GM21717 (cell line): ENCODE measurements at regions not wholly inside any gene's neighbourhood (a gene's known extent, or its start where the extent isn't known, plus 50 kb on each side); places are given as distances from the start of the nearest gene placed in this dataset.

Source experiments
- ATAC-seq: cut with Tn5 transposase; IDR thresholded peaks from one replicate; pipeline ENCODE4 v1.9.1; 2021; ENCODE audit warnings: mild to moderate bottlenecking, moderate library complexity; ENCODE audit not compliant: unreplicated experiment

- ATAC-seq: no peak
These were observed 200.5 kb upstream of the DCN start for GRCh38 chr12:91383099-91383498.

- peak; percentile 87 for ATAC-seq
These were observed 199.5 kb upstream of the DCN start for GRCh38 chr12:91382081-91382543.

- peak; percentile 60 for ATAC-seq
These were observed 198.7 kb upstream of the DCN start for GRCh38 chr12:91381309-91381804.

GRCh38 chr12:91380631-91381030 lies 198.0 kb upstream of the DCN start:
- no peak for ATAC-seq

GRCh38 chr12:91379051-91379775 lies 196.6 kb upstream of the DCN start:
- ATAC-seq: no peak

GRCh38 chr12:91377436-91377835 lies 194.8 kb upstream of the DCN start:
- no peak for ATAC-seq

- no peak for ATAC-seq
These were observed 190.5 kb upstream of the DCN start for GRCh38 chr12:91373086-91373485.

- ATAC-seq: no peak
These were observed 187.7 kb upstream of the DCN start for GRCh38 chr12:91370086-91370868.

- no peak for ATAC-seq
These were observed 186.0 kb upstream of the DCN start for GRCh38 chr12:91368613-91369012.

GRCh38 chr12:91367234-91367849 lies 184.7 kb upstream of the DCN start:
- no peak for ATAC-seq

GRCh38 chr12:91364471-91365184 lies 182.0 kb upstream of the DCN start:
- no peak for ATAC-seq

GRCh38 chr12:91361864-91362263 lies 179.2 kb upstream of the DCN start:
- no peak for ATAC-seq

GRCh38 chr12:91357381-91357780 lies 174.8 kb upstream of the DCN start:
- no peak for ATAC-seq

GRCh38 chr12:91356405-91356804 lies 173.8 kb upstream of the DCN start:
- no peak for ATAC-seq

GRCh38 chr12:91355150-91356006 lies 172.8 kb upstream of the DCN start:
- peak; percentile 86 for ATAC-seq

GRCh38 chr12:91353266-91353665 lies 170.6 kb upstream of the DCN start:
- ATAC-seq: no peak

- no peak for ATAC-seq
These were observed 166.9 kb upstream of the DCN start for GRCh38 chr12:91349476-91349875.

GRCh38 chr12:91347481-91348214 lies 165.0 kb upstream of the DCN start:
- ATAC-seq: no peak

- ATAC-seq: no peak
These were observed 164.2 kb upstream of the DCN start for GRCh38 chr12:91346827-91347226.
